ENCODE measurements at regions not wholly inside any gene's neighbourhood (a gene's known extent, or its start where the extent isn't known, plus 50 kb on each side); places are given as distances from the start of the nearest gene placed in this dataset.

DNA sequence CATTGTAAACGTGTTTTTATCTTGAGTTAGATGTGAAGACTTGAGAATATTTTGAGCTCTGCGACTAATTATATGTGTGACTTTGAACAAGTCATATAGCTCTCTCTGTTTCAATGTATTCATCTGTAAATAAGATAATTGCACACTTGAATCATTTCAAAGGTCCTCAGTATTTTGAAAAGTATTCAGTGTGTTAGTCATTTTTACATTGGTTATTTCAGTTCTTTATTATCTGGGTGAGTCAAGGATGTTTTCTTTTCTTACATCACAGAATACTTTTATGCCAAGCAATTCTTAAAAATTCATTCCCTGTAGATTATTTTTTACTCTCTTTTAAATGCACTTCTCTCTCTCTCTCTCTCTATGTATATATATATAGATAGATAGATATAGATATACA is 1098.0 kb upstream of the ZEB2 start:
- TF ChIP-seq, protein P1, sequence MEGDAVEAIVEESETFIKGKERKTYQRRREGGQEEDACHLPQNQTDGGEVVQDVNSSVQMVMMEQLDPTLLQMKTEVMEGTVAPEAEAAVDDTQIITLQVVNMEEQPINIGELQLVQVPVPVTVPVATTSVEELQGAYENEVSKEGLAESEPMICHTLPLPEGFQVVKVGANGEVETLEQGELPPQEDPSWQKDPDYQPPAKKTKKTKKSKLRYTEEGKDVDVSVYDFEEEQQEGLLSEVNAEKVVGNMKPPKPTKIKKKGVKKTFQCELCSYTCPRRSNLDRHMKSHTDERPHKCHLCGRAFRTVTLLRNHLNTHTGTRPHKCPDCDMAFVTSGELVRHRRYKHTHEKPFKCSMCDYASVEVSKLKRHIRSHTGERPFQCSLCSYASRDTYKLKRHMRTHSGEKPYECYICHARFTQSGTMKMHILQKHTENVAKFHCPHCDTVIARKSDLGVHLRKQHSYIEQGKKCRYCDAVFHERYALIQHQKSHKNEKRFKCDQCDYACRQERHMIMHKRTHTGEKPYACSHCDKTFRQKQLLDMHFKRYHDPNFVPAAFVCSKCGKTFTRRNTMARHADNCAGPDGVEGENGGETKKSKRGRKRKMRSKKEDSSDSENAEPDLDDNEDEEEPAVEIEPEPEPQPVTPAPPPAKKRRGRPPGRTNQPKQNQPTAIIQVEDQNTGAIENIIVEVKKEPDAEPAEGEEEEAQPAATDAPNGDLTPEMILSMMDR (IDR thresholded peaks at IDR 0.05; ENCODE audit: insufficient read depth, low read depth, low read length): no peak
- TF ChIP-seq EZH2 (IDR thresholded peaks at IDR 0.05; ENCODE audit: insufficient read depth, low read length): no peak

All from astrocyte (in vitro differentiated cells and primary cell).